GM18909 (cell line): ENCODE measurements at regions not wholly inside any gene's neighbourhood (a gene's known extent, or its start where the extent isn't known, plus 50 kb on each side); places are given as distances from the start of the nearest gene placed in this dataset.
"Not testable (repeated sequence)": the region's sequence is repeated elsewhere in the genome, so short reads cannot be mapped to it uniquely, and the experiment has no call there.

ENCODE experiments used
- ATAC-seq: cut with Tn5 transposase; IDR thresholded peaks from one replicate; pipeline ENCODE4 v1.9.1; 2021; ENCODE audit warnings: mild to moderate bottlenecking; ENCODE audit not compliant: unreplicated experiment, poor library complexity

DNA sequence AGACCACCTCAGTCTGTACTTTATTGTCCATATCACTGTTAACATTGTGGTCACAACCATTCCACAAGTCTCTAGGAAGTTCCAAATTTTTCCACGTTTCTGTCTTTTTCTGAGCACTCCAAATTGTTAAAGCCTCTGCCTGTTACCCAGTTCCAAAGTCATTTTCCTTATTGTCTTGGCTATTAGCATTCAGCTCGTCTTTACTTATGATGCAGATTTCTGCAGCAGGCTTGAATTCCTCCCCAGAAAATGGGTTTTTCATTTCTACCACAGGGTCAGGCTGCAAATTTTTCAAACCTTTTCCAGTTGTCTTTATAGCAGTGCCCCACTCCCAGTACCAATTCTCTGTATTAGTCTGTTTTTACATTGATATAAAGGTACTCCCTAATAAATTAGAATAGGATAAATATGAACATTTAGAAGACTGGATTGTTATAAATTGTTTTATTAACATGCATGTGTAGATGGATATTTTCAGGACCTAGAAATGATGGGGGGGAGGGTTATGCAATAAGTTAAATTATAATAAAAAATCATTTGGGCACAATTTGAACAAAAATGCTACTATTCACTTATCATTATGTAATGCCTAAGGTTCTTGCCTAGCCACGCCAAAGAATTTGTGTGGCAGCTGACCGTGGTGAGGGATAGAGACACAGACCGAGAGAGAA is 595.3 kb upstream of the ADGRB3 start:
- no peak for ATAC-seq

GRCh38 chr6:68038815-68039408 is 596.2 kb upstream of the ADGRB3 start:
- ATAC-seq, result no peak

DNA sequence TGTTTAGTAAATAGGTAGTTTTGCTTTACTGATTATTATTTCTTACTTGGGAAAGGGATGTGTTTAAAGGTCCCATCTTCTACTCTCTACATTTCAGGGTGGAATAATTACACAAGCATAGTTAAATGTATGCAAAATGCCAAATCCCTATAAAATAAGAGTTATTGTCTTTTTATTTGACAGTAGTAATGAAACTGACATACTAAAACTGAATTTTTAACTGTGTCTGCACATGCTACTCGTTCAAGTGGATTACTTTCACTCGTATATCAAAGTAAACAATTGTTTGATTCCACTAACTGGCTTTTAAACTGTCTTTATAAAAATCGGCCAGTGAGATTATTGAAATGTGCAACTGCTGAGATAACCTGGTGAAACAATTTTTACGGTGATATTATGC is 602.9 kb upstream of the ADGRB3 start:
- no peak for ATAC-seq

DNA sequence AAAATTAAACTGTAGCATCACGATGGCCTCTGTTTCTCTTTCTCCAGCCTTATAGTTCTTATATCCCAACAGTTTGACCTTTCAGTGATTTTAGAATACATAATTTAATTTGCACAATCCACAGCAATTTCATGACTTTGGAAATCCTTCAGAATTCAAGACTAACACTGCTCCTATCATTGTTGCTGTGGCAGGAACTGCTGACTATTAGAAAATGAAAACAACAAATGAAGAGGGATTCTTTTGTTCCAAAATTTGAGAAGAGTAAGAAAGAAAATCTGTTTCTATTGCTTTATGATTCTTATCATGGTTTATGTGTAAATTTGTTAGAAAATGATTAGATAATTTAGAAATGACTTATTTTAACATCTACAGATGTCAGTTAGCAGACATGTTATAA is 604.0 kb upstream of the ADGRB3 start:
- ATAC-seq, result no peak

- no peak for ATAC-seq
Measured at GRCh38 chr6:68026483-68026882, 608.6 kb upstream of the ADGRB3 start.

DNA sequence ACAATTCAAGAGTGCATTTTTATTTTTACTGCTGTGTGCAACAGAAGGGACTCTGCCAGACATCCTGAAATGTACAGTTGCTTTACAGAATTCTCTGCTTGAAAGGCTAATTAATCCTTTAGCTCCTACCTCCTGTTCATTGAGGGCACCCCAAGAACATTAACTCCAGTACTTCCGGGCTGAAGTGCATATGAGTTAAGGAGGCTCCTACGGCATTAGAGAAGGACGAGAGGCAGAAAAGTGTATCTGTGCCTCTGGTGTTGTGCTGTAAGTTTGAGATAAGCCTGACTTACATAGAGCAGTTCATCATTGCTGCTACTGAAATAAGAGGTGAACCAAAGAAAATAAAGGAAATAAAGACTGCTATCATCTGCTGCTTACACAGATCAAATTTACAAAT is 609.3 kb upstream of the ADGRB3 start:
- no peak for ATAC-seq

- no peak for ATAC-seq
Measured at GRCh38 chr6:68024570-68025269, 610.4 kb upstream of the ADGRB3 start.

DNA sequence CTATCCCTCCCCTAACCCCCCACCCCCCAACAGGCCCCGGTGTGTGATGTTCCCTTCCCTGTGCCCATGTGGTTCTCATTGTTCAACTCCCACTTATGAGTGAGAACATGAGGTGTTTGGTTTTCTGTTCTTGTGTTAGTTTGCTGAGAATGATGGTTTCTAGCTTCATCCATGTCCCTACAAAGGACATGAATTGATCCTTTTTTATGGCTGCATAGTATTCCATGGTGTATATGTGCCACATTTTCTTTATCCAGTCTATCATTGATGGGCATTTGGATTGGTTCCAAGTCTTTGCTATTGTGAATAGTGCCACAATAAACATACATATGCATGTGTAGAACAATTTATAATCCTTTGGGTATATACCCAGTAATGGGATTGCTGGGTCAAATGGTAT is 612.1 kb upstream of the ADGRB3 start:
- not testable (repeated sequence) for ATAC-seq

DNA sequence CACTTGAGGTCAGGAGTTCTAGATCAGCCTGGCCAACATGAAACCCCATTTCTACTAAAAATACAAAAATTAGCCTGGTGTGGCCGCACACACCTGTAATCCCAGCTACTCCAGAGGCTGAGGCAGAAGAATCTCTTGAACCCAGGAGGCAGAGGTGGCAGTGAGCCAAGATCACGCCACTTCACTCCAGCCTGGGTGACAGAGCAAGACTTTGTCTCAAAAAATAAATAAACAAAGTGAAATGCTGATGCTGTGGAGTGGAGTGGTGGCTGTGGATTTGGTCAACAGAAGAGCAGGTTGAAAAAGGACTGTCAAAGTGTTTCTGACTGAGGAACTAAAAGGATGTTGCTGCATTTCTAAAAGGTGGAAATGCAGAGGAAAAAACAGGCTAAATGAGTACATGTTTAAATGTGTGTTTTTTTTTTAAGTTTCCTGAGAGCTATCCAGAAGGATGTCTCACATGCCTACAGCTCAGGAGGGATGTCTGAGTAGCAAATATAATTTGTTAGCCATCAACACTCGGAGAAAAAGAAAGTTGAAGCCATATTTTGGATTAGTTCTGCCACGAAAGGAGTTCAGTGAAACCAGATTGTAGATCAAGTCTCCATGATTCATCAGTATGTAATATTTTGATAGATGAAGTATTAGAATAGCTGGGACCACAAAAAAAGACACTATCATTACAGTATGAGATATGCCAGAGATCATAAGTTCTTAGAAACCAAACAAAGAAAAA is 621.1 kb upstream of the ADGRB3 start:
- ATAC-seq, result no peak

GRCh38 chr6:68012822-68013221 is 622.3 kb upstream of the ADGRB3 start:
- no peak for ATAC-seq

- no peak for ATAC-seq
Measured at GRCh38 chr6:68010936-68011335, 624.1 kb upstream of the ADGRB3 start.

GRCh38 chr6:68008445-68008844 is 626.6 kb upstream of the ADGRB3 start:
- ATAC-seq, result no peak

DNA sequence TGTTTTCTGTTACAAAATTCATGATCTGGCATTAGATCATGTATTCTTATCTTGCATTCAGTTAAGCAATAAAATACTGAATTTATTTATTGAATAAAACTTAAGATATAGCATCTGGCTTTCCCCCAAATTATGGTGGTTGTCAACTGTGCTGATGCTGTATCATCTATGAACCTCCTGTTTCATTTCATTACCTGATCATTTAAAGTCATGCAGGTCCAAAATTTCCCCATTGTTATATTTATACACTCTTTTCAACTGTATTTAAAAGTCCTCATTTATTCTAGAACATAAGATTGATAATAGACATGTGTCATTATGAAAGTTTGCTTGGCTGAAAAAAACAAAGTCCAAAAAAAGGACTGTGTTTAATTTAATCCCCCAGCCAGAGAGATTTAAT is 627.4 kb upstream of the ADGRB3 start:
- ATAC-seq, result no peak

GRCh38 chr6:67986694-67987232 is 648.3 kb upstream of the ADGRB3 start:
- ATAC-seq, result no peak

GRCh38 chr6:67976486-67976885 is 658.6 kb upstream of the ADGRB3 start:
- ATAC-seq, result no peak

DNA sequence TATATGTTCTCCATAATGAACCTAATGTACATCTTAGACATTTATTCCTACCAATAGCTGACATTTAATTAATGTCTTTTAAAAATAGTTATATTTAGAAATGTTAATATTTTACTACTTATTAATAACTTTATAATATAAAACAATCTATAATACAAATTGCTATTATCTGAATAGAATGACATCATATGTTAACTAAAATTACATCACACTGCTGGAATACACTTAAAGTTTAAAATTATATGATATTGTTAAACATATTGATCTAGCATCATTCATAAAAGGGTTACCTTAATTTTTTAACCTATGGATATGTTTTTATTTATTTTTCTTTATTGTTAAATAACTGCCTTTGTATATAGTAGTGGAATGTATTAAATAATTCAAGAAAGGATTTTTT is 660.2 kb upstream of the ADGRB3 start:
- ATAC-seq, result no peak

GRCh38 chr6:67971812-67972211 is 663.3 kb upstream of the ADGRB3 start:
- no peak for ATAC-seq

GRCh38 chr6:67966830-67967229 is 668.3 kb upstream of the ADGRB3 start:
- no peak for ATAC-seq

- ATAC-seq, result no peak
Measured at GRCh38 chr6:67956352-67956751, 678.7 kb upstream of the ADGRB3 start.

GRCh38 chr6:67952948-67953347 is 682.1 kb upstream of the ADGRB3 start:
- no peak for ATAC-seq

- no peak for ATAC-seq
Measured at GRCh38 chr6:67952121-67952520, 683.0 kb upstream of the ADGRB3 start.
